SIG-M5 (cell line): ENCODE measurements at regions not wholly inside any gene's neighbourhood (a gene's known extent, or its start where the extent isn't known, plus 50 kb on each side); places are given as distances from the start of the nearest gene placed in this dataset.
"Not testable (repeated sequence)": the region's sequence is repeated elsewhere in the genome, so short reads cannot be mapped to it uniquely, and the experiment has no call there.

ENCODE experiments used
- DNase-seq: peaks from one replicate; lab custom pipeline; 2025; lab: John Stamatoyannopoulos, UW

GRCh38 chr12:33514893-33515292 lies 75.3 kb upstream of the SYT10 start:
- DNase-seq, result no peak

DNA sequence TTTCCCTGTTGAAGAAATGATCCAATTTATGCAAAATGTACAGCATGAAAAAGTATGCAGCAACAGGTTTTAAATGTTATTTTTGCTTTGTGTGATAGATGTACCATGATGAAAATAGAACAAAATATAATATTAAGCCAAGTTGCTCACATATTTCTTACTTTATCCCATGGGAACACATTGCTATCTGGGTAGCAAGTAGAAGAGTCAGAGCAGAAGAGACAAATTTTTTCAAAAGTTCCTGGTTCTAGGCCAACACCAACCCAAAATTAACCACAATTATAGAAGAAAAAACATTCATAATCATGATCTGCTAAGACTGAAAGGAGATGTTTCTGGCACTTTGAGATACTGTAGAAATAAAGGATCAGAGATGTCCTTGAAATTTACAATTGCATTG lies 79.9 kb upstream of the SYT10 start:
- DNase-seq, result no peak

- not testable (repeated sequence) for DNase-seq
These were observed 81.1 kb upstream of the SYT10 start for GRCh38 chr12:33520505-33521302.

DNA sequence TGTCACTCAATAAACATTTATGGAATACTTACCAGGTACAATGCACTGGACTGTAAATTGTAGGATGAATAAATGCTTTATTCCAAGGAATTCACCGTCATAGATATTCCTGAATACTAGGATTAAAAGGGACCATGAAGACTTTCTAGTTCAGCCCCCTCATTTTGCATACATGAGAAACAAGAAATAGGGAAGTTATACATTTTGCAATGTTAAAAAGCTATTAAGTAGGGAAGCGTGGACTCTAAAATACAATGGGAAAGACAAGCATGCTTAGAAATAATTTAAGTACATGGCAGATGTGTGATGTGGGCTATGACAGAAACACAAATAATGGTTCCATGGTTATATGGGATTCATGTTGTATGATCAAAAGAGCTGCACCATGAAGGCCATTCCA lies 89.4 kb upstream of the SYT10 start:
- peak; percentile 17 for DNase-seq

DNA sequence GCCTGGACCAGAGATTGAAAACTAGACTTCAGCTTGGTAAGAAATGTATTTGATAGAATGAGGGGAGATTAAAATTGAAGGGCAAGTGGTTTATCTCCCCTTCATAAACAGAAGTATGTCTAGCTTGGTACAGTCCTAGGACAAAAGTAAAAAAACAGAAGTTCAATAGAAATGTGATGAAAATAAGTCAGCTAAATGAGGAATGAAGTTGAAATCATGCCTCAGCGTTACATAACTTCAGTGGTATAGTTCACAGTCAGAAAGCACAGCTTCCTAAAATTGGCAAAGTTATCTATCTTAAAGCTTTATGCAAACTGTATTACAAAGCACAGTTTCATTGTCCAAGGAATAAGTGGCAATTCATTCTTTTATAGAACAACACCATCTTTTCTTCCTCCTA lies 90.2 kb upstream of the SYT10 start:
- peak; percentile 82 for DNase-seq

DNA sequence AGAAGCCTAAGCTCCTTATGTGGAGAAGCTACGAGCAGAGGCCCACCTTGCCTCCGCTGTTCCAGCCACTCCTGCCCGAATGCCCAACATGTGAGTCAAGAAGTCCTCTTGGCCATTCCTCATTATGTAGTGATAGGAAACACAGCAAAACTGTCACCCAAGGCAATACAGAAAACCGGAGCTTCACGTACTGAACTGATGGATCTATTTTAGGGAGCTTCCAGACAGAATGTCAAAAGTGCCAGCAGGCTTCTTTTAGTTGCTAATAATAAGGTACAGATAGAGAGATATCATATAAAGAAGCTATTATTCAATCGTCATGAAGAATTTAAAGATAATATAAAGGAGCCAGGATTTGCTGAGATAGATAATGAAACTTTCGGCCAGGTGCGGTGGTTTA lies 91.6 kb upstream of the SYT10 start:
- DNase-seq, result no peak

GRCh38 chr12:33533527-33533926 lies 93.9 kb upstream of the SYT10 start:
- DNase-seq, result no peak

DNA sequence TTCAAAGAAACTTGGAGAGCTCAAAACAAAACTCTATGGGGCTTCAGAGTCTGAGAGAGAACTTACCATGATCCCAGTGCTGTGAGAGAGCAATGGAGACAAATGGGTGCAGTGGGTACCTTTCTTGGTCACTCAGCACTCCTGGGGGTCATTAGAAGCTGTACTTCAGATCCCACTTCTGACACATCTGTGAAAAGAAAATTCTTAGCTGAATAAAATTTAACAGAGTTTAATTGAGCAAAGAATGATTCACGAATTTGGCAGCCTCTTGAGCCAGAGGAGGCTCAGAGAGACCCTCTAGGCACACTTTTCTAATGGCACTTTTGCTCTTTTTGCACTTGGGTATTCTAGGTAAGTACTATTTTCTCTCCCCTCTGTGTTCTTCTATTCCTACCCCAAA lies 96.8 kb upstream of the SYT10 start:
- DNase-seq, result no peak

DNA sequence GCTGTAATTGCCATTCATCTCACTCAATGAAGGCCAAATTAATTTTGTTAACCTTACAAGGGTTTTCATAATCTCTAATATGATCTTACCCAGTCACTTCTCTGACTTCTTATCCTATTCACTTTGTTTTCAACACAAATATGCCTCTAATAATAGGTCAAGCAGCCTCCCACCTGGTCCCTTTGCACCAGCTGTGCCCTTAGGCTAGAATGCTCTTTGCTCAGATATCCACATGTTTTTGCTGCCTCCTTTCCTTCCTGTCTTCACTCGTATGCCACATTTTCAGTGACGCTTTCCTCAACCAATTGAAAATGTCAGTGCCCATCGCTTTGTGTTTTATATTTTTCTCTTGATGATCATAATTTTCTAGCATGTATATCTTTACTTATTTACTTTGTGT lies 106.4 kb upstream of the SYT10 start:
- no peak for DNase-seq

GRCh38 chr12:33547084-33547483 lies 107.5 kb upstream of the SYT10 start:
- no peak for DNase-seq

DNA sequence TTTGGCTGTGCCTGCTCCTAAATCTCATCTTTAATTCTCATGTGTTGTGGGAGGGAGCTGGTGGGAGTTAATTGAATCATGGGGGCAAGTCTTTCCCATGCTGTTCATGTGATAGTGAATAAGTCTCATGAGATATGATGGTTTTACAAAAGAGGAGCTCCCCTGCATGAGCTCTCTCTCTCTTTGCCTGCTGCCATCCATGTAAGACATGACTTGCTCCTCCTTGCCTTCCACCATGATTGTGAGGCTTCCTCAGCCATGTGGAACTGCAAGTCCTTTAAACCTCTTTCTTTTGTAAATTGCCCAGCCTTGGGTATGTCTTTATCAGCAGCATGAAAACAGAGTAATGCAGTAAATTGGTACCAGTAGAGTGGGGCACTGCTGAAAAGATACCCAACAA lies 110.6 kb upstream of the SYT10 start:
- not testable (repeated sequence) for DNase-seq

- no peak for DNase-seq
These were observed 111.4 kb upstream of the SYT10 start for GRCh38 chr12:33551006-33551405.

DNA sequence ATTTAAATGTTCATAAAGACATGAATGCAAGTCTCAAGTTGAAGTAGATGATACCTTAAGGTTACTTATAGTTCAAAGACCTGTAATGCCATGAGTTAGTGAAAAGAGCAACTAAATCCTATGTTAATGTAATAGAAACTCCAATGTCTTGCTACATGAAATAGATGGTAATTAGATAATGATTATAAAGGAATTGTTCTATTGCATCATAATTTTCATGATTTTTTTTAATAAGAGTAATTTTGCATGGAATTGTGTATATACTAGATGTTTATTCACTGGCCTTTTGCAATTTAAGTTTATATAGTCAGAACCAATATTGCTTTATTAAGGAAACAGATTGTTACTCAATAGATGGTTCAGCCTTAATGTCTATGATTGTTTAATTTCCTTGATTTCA lies 115.5 kb upstream of the SYT10 start:
- DNase-seq, result no peak

- no peak for DNase-seq
These were observed 121.1 kb upstream of the SYT10 start for GRCh38 chr12:33560653-33561208.

DNA sequence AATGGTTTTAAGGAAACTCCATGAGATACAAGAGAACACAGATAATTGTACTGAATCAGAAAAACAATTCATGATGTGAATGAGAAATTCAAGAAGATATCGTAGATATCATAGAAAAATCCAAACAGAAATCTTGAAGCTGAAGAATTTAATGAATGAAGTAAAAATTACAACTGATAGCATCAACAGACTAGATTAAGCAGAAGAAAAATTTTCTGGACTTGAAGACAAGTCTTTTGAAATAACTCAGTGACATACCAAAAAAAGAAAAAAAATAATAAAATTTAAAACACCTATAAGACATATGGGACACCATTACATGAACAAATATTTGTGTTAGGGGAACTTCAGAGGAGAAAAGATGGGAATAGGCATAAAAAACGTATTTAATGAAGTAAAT lies 122.8 kb upstream of the SYT10 start:
- no peak for DNase-seq

- DNase-seq, result no peak
These were observed 126.8 kb upstream of the SYT10 start for GRCh38 chr12:33566403-33566802.

DNA sequence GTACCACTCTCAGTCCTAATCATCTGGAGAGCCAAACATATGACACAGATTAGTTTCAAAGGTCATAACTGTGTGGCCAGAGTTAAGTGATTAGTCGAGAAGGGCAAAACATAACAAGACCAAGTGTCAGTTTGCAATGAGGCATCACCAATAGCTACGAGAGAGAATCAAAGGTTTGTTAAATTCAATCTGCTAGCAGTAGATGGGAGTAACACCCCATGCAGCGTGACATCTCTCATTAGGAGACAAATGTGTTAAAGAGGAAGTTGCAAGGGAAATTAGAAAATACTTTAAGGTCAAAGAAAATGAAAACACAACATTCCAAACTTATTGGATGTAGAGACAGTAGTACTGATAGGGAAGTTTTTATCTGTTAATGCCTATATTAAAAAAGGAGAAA lies 135.7 kb upstream of the SYT10 start:
- no peak for DNase-seq

DNA sequence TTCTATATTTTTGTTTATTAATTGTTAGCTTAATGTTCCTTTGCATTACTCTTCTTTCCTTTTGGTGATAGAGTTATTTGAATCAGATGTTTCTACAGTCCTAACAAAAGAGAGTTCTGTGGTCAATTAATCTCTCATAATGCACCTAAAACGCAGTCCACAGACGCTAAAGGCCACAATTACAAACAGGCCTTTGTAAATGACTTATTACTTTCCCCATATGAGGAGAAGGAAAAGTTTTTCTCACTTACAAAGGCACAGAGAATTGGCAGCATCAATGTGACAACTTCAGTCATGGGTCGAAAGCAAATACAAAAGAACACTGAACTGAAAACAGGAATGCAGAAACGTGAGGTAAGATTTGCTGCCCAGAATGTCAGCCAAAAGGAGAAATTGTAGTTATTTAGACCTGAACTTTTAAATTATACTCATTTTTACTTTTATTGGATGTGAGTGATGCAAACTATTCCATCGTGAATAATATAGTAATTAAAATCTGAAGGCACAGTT lies 142.0 kb upstream of the SYT10 start:
- DNase-seq, result no peak

DNA sequence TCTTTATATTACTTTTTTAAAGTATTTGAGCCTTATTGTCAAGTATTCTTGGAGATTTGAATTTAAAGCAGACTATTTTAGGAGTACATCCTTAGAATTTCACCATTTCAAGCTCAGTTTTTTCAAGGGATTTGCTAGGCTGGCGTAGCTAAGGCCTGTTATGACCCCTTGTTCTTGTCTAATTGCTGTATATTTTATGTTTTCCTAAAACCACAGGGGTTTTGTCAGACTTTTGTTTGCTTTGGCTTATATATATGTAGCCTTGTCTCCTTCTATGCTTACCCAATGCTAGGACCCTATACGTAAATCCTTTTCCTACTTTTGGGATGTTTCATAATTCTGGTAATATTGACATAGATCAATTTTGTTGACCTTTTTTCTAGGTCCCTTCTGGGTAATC lies 147.0 kb upstream of the SYT10 start:
- no peak for DNase-seq

DNA sequence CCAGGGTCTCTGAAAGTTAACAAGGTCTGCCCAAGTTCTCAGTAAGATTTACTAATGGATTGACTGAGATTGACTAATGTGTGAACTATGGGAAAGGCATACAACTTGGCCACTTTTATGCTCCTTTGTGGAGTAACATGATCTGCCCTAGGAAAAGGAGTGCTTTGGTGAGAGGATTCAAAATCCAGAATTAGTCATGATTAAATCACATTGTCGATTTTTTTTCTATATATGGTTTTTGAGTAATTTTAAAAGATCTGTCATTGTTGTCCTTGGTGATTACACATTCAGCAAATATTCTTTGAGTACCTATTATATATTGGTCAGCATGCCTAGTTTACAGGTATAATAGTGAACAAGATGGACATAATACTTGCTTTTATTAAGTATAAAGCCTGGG lies 147.7 kb upstream of the SYT10 start:
- no peak for DNase-seq

DNA sequence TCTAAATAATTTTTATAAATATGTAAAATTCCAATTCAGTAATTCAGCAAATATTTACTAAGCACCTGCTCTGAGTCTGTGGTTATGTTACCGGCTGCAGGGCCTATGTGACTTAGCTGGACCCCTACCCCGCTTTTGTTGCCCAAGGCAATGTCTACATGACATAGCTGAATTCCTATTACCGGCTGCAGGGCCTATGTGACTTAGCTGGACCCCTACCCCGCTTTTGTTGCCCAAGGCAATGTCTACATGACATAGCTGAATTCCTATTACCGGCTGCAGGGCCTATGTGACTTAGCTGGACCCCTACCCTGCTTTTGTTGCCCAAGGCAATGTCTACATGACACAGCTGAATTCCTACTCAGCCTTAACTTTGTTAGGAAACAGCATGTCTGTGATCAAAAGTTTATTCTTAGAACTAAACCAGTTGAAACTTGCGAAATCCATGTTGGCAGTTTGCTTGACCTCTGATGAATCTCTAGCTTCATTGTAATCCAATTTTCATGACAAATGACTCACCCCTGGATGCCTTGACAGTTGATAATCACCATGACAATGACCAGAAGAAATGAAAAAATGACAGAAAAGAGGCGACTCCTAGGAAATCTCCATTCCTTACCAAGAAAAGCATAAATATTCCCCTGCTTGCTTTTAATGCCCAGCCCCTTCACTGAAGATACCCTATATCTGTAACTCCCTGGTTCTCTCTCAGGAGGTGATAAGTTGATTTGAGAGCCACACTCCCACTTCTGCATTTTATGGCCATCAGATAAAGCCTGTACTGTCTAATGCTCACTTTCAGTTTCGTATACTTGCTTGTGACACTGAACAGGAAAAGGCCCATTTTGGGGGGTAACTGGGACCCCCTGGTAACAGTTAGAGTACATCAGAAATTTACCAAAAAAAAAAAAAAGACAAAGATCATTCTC lies 148.4 kb upstream of the SYT10 start:
- DNase-seq, result peak; percentile 74

DNA sequence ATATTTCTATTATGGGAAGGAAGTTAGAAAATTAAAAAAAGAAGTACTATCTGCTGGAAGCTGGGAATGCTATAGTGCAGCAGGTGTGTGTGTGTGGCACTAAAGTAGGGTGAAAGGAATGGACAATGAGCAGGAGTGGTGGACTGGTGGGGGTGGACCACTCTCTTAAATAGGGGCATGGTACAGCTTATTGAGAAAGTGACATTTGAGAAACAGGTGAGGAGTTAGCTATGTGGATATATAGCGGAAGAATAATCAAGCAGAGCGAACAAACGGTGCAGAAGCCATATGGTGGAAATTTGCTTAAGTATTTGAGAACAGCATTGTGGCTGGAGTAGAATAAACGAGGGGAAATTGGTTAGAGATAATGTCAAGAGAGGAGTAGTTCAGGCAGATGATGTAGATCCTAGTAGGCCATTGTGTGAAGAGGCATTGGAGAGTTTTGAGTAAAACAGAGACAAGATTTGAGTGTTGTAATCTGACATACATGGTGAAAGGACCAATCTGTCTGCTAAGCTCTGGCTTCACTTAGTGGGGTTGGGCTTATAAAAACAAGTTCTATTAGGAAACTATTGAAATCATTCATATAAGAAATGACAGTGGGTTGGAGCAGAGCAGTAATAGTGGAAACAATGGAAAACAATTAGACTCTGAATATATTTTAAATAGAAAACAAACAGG lies 149.2 kb upstream of the SYT10 start:
- DNase-seq, result no peak
